ENCODE measurements at regions not wholly inside any gene's neighbourhood (a gene's known extent, or its start where the extent isn't known, plus 50 kb on each side); places are given as distances from the start of the nearest gene placed in this dataset.

- no peak for TF ChIP-seq CTCF (IDR thresholded peaks at IDR 0.05)
- no peak for ATAC-seq
- H3K27me3 Mint-ChIP-seq (ENCODE audit: low read depth in 2 of 2): no peaks in the 10 kb centered on the region
Measured at GRCh38 chr4:23245203-23245832, 552.6 kb downstream of the GBA3 start.

DNA sequence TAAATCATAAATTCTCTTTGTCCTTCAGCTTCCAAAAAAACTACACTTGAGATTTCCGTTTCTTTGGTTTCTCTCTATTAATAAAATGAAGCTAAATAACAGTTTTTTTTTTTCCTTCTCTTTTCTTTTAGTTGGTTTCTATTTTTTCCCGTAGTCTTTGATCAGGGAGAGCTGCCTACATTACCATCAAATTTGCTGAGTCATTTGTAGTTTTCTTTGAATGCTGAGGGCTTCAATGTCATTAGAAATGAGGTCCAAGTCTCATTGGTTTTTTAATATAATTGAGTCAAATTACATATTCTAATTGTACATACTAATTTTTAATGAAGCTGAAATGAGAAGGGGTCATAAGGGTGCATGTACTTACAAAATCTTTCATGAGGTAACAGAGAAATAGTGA lies 550.2 kb downstream of the GBA3 start:
- Histone ChIP-seq H3K4me1 (ENCODE audit: control insufficient read depth, insufficient read depth, low read length) (no peaks in the 10 kb centered on the region), H3K4me3 (ENCODE audit: low read length) (no peak overlapping the region), H3K36me3 (ENCODE audit: control insufficient read depth, insufficient read depth, low read length) (no peaks in the 10 kb centered on the region), H3K27ac (ENCODE audit: low read length) (no peak overlapping the region), H3K9me3 (ENCODE audit: control insufficient read depth, insufficient read depth, low read length) (peaks cover 2% of the 10 kb centered on the region), H3K27me3 (ENCODE audit: control insufficient read depth, insufficient read depth, low read length) (no peaks in the 10 kb centered on the region)
- no CpG with 5 or more reads among the region's 2 CpGs for WGBS (ENCODE audit: insufficient coverage)
- Mint-ChIP-seq H3K27me3 (ENCODE audit: low read depth in 2 of 2) (no peaks in the 10 kb centered on the region), H3K4me3 (no peak overlapping the region), H3K4me1 (no peaks in the 10 kb centered on the region), H3K36me3 (no peaks in the 10 kb centered on the region), H3K27ac (no peak overlapping the region), H3K9me3 (peaks cover 9 to 14% of the 10 kb centered on the region in 2 donors)
- ATAC-seq (no peak), DNase-seq (no peak)
- TF ChIP-seq CTCF (IDR thresholded peaks at IDR 0.05): no peak
- intact Hi-C loops (cut with micrococcal nuclease): no loop called here

More at GRCh38 chr4:23245203-23245832, 552.6 kb downstream of the GBA3 start:
- Mint-ChIP-seq H3K27ac (no peak overlapping the region), H3K9me3 (peaks cover 11 to 12% of the 10 kb centered on the region in 2 donors), H3K4me3 (no peak overlapping the region), H3K36me3 (no peaks in the 10 kb centered on the region), H3K4me1 (no peaks in the 10 kb centered on the region)
- Histone ChIP-seq H3K27ac (ENCODE audit: low read length) (no peak overlapping the region), H3K4me1 (ENCODE audit: control insufficient read depth, insufficient read depth, low read length) (no peaks in the 10 kb centered on the region), H3K27me3 (ENCODE audit: control insufficient read depth, insufficient read depth, low read length) (no peaks in the 10 kb centered on the region), H3K4me3 (ENCODE audit: low read length) (no peak overlapping the region), H3K36me3 (ENCODE audit: control insufficient read depth, insufficient read depth, low read length) (no peaks in the 10 kb centered on the region), H3K9me3 (ENCODE audit: control insufficient read depth, insufficient read depth, low read length) (peaks cover 2% of the 10 kb centered on the region)
- WGBS (ENCODE audit: insufficient coverage): 85% methylated on average over 2 of the region's 3 CpGs
- DNase-seq: no peak
- intact Hi-C loops (cut with micrococcal nuclease): no loop called here

DNA sequence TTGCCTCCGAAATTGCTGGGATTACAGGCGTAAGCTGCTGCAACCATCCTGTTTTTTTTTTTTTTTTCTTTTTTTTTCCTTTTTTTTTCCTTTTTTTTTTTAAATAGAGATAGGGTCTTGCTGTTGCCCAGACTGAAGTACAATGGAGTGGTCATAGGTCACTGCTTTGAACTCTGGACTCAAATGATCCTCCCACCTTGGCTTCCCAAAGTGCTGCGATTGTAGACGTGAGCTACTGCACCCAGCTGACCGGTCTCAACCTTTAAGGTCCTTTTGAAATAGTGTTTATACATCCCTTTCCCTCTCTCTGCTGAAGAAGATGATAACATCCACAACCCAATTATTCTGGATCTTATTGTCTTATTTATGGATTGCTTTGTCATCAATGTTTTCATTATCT lies 548.7 kb downstream of the GBA3 start:
- DNase-seq (no peak), ATAC-seq (no peak)
- 98% methylated on average over 5 of the region's 5 CpGs for WGBS (ENCODE audit: insufficient coverage)
- peaks cover 2% of the 10 kb centered on the region for H3K9me3 ChIP-seq (ENCODE audit: control insufficient read depth, insufficient read depth, low read length)
- Mint-ChIP-seq H3K4me3 (no peak overlapping the region), H3K4me1 (no peaks in the 10 kb centered on the region), H3K36me3 (no peaks in the 10 kb centered on the region), H3K9me3 (peaks cover 9 to 14% of the 10 kb centered on the region in 2 donors), H3K27me3 (ENCODE audit: low read depth in 2 of 2) (no peaks in the 10 kb centered on the region), H3K27ac (no peak overlapping the region)
- intact Hi-C loops (cut with micrococcal nuclease): no loop called here
- H3K27ac ChIP-seq (ENCODE audit: low read length): no peak overlapping the region
- H3K4me1 ChIP-seq (ENCODE audit: control insufficient read depth, insufficient read depth, low read length): no peaks in the 10 kb centered on the region
- H3K4me3 ChIP-seq (ENCODE audit: low read length): no peak overlapping the region
- H3K27me3 ChIP-seq (ENCODE audit: control insufficient read depth, insufficient read depth, low read length): no peaks in the 10 kb centered on the region
- no peaks in the 10 kb centered on the region for H3K36me3 ChIP-seq (ENCODE audit: control insufficient read depth, insufficient read depth, low read length)
- TF ChIP-seq CTCF (IDR thresholded peaks at IDR 0.05): no peak

DNA sequence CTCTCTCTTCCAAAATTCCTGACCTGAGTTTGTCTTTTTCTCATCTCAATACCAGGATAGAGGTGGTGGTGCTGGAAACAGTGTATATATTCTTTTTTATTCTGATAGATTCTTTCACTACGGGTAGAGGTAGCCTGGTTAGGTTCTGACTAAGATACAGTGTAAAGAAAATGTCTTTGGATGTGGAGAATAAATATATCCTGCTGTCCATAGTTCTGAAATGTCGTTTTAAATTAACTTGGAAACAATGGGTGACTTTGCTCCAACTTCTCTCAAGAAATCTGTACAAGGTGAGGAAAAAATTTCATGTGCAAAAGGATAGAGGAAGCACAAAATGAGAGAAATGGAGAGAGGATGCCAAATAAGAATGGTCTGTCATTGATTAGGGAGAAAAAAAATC lies 546.1 kb downstream of the GBA3 start:
- 48% methylated on average over 2 of the region's 2 CpGs for WGBS (ENCODE audit: insufficient coverage)
- no peak overlapping the region for H3K27ac Mint-ChIP-seq
- H3K4me3 ChIP-seq (ENCODE audit: low read length): no peak overlapping the region
- H3K4me3 Mint-ChIP-seq: no peak overlapping the region
- ATAC-seq (no peak), DNase-seq (no peak)
- no peaks in the 10 kb centered on the region for H3K27me3 ChIP-seq (ENCODE audit: control insufficient read depth, insufficient read depth, low read length)
- no peaks in the 10 kb centered on the region for H3K36me3 ChIP-seq (ENCODE audit: control insufficient read depth, insufficient read depth, low read length)
- no peaks in the 10 kb centered on the region for H3K27me3 Mint-ChIP-seq (ENCODE audit: low read depth in 2 of 2)
- no peaks in the 10 kb centered on the region for H3K36me3 Mint-ChIP-seq
- intact Hi-C loops (cut with micrococcal nuclease): no loop called here
- TF ChIP-seq CTCF (IDR thresholded peaks at IDR 0.05): no peak
- peaks cover 6 to 11% of the 10 kb centered on the region in 2 donors for H3K9me3 Mint-ChIP-seq
- no peak overlapping the region for H3K27ac ChIP-seq (ENCODE audit: low read length)
- H3K9me3 ChIP-seq (ENCODE audit: control insufficient read depth, insufficient read depth, low read length): no peaks in the 10 kb centered on the region
- H3K4me1 Mint-ChIP-seq: no peaks in the 10 kb centered on the region
- no peaks in the 10 kb centered on the region for H3K4me1 ChIP-seq (ENCODE audit: control insufficient read depth, insufficient read depth, low read length)

Measured in natural killer cell (primary cell).